Effector memory CD8-positive, alpha-beta T cell (primary cell): ENCODE measurements at regions not wholly inside any gene's neighbourhood (a gene's known extent, or its start where the extent isn't known, plus 50 kb on each side); places are given as distances from the start of the nearest gene placed in this dataset.
A peak's percentile ranks its signal among the peaks of the same experiment; 100 is the strongest.

Experiments used
- ATAC-seq: fragments of 150-1000 bp; cut with Tn5 transposase; replicated peaks from 2 replicates; pipeline ENCODE4 v1.10.0; 2021; ENCODE audit warnings: mild to moderate bottlenecking, moderate library complexity
- DNase-seq, 3 experiments: peaks; one replicate each; pipeline ENCODE4 v3.0.0; 2021
- H3K27ac Mint-ChIP-seq, 2 donors: one replicate each; pipeline ENCODE4 v1.8.0; 2022; ENCODE audit warnings: mild to moderate bottlenecking in 2 of 2, mixed read lengths in 2 of 2, moderate library complexity in 2 of 2
- H3K27me3 Mint-ChIP-seq, 2 donors: one replicate each; pipeline ENCODE4 v1.8.0; 2022; ENCODE audit warnings: mixed read lengths in 2 of 2
- H3K36me3 Mint-ChIP-seq: one replicate; pipeline ENCODE4 v1.8.0; 2022; ENCODE audit warnings: mild to moderate bottlenecking, moderate library complexity, mixed read lengths; ENCODE audit not compliant: insufficient read depth
- H3K4me1 Mint-ChIP-seq, 2 donors: one replicate each; pipeline ENCODE4 v1.8.0; 2022; ENCODE audit warnings: low read depth in 2 of 2, mixed read lengths in 2 of 2
- H3K4me3 Mint-ChIP-seq, 2 donors: one replicate each; pipeline ENCODE4 v1.8.0; 2022; ENCODE audit warnings: mild to moderate bottlenecking in 2 of 2, mixed read lengths in 2 of 2, moderate library complexity in 2 of 2
- H3K9me3 Mint-ChIP-seq, 2 donors: one replicate each; pipeline ENCODE4 v1.8.0; 2022; ENCODE audit warnings: mixed read lengths in 2 of 2

GRCh38 chr6:143586557-143586956, 75.0 kb upstream of the FUCA2 start:
- peaks cover 24 to 32% of the 10 kb centered on the region in 2 donors for H3K4me1 Mint-ChIP-seq
- peaks cover 12% of the 10 kb centered on the region for H3K36me3 Mint-ChIP-seq
- H3K9me3 Mint-ChIP-seq = no peaks in the 10 kb centered on the region
- ATAC-seq (no peak), DNase-seq (no peak)
- H3K4me3 Mint-ChIP-seq = peak overlapping the region in 1 of 2 donors; percentile 0
- peak overlapping the region in 1 of 2 donors; percentile 55 for H3K27ac Mint-ChIP-seq
- H3K27me3 Mint-ChIP-seq = no peaks in the 10 kb centered on the region

DNA sequence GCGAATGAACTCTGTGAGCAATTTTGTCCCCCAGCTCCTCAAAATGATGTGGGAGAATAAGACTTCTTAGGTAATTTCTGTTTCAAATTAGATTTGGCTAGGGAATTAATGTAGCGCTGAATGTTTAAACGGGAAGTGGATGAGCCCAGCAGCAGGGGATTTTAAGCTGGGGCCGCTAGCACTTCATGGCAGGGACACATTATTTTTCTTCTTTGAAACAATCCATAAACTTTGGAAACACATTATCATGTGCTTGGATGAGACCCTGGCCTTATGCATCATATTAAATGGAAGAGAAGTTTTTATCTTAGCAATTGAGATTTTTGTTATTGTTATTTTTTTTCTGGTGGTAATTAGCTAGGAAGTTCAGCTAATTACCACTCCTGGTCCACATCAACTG, 74.2 kb upstream of the FUCA2 start:
- DNase-seq (no peak), ATAC-seq (no peak)
- Mint-ChIP-seq H3K27me3 (no peaks in the 10 kb centered on the region), H3K27ac (peak overlapping the region in 1 of 2 donors; percentile 55), H3K36me3 (peaks cover 12% of the 10 kb centered on the region), H3K4me3 (peak overlapping the region in 1 of 2 donors; percentile 0), H3K9me3 (no peaks in the 10 kb centered on the region), H3K4me1 (peaks cover 25 to 36% of the 10 kb centered on the region in 2 donors)

- no peaks in the 10 kb centered on the region for H3K27me3 Mint-ChIP-seq
- ATAC-seq (no peak), DNase-seq (no peak)
- H3K4me3 Mint-ChIP-seq = peak overlapping the region in 1 of 2 donors; percentile 27
- H3K9me3 Mint-ChIP-seq = no peaks in the 10 kb centered on the region
- peak overlapping the region in 1 of 2 donors; percentile 41 for H3K27ac Mint-ChIP-seq
- peaks cover 25 to 36% of the 10 kb centered on the region in 2 donors for H3K4me1 Mint-ChIP-seq
- peaks cover 12% of the 10 kb centered on the region for H3K36me3 Mint-ChIP-seq
Measured at GRCh38 chr6:143585241-143585640, 73.7 kb upstream of the FUCA2 start.

DNA sequence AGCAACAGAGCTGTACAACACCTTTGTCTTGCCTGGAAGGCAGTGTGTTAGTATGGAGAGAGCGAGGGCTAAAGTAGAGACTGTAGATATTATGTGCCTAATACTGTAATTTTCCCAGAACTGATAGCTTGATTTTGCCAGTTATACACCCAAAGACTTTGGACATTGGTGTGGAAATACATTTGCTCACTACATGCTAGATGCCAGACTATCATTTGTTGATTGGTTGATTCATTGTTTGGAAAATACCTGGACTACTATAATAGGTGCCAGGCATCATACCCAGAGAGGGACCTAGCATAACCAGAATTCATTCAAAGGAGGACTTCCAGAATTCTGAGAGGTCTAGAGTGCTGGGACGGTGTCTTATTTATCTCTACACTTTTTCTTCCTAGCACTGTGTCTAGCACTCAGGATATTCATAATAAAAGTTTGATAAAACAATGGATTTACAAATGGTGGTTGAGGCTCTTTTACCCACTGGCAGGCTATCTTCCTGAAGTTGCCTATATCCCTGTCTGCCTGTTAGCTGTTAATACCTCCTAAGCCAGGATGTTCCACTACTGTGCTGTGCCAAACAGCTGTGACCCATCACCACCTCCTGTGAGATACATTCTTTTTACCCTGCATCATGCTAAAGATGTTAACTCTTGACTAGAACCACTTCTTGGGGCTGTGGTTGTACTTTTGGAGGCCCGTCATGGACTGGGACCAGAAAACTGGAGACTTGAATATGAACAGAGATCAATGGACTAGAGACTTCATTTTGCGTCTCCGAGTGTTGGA, 72.2 kb upstream of the FUCA2 start:
- ATAC-seq (no peak), DNase-seq (no peak)

GRCh38 chr6:143581835-143582480, 70.4 kb upstream of the FUCA2 start:
- DNase-seq (no peak), ATAC-seq (no peak)
- no peaks in the 10 kb centered on the region for H3K9me3 Mint-ChIP-seq
- H3K4me3 Mint-ChIP-seq = no peak overlapping the region
- peaks cover 33 to 48% of the 10 kb centered on the region in 2 donors for H3K4me1 Mint-ChIP-seq
- H3K36me3 Mint-ChIP-seq = peaks cover 18% of the 10 kb centered on the region
- H3K27me3 Mint-ChIP-seq = no peaks in the 10 kb centered on the region
- no peak overlapping the region for H3K27ac Mint-ChIP-seq

More for the DNA sequence above, 72.2 kb upstream of the FUCA2 start:
- Mint-ChIP-seq H3K27ac (peak overlapping the region in 1 of 2 donors; percentile 44), H3K4me3 (no peak overlapping the region), H3K4me1 (peaks cover 26 to 38% of the 10 kb centered on the region in 2 donors), H3K36me3 (peaks cover 13% of the 10 kb centered on the region), H3K9me3 (no peaks in the 10 kb centered on the region), H3K27me3 (no peaks in the 10 kb centered on the region)

DNA sequence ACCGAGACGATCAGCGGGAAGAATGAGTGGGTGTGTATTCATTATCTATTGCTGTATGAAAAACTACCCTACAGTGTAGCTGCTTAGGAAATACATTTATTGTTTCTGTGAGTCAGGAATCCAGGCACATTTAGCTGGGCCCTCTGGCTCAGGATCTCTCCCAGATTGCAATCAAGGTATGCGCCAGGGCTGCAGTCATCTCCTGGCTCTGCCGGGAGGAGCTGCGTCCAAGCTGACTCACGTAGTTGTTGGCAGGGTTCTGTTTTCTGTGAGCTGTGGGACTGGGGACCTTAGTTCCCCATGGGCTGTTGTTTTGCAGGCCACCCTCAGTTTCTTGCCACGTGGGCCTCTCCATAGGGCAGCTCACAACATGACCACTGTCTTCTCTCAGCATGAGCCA, 68.2 kb upstream of the FUCA2 start:
- ATAC-seq = no peak
- no peak for DNase-seq
- no peak overlapping the region for H3K4me3 Mint-ChIP-seq
- H3K36me3 Mint-ChIP-seq = peaks cover 13% of the 10 kb centered on the region
- H3K27ac Mint-ChIP-seq = peak overlapping the region in 1 of 2 donors; percentile 73
- peaks cover 27 to 40% of the 10 kb centered on the region in 2 donors for H3K4me1 Mint-ChIP-seq
- no peaks in the 10 kb centered on the region for H3K9me3 Mint-ChIP-seq
- H3K27me3 Mint-ChIP-seq = no peaks in the 10 kb centered on the region

GRCh38 chr6:143578054-143578453, 66.5 kb upstream of the FUCA2 start:
- no peaks in the 10 kb centered on the region for H3K9me3 Mint-ChIP-seq
- DNase-seq (no peak), ATAC-seq (no peak)
- H3K4me3 Mint-ChIP-seq = no peak overlapping the region
- H3K36me3 Mint-ChIP-seq = peaks cover 13% of the 10 kb centered on the region
- H3K27me3 Mint-ChIP-seq = no peaks in the 10 kb centered on the region
- H3K27ac Mint-ChIP-seq = peak overlapping the region in 1 of 2 donors; percentile 3
- H3K4me1 Mint-ChIP-seq = peaks cover 23 to 34% of the 10 kb centered on the region in 2 donors

GRCh38 chr6:143575901-143576426, 64.4 kb upstream of the FUCA2 start:
- DNase-seq (no peak), ATAC-seq (no peak)
- Mint-ChIP-seq H3K27ac (no peak overlapping the region), H3K36me3 (peaks cover 15% of the 10 kb centered on the region), H3K9me3 (no peaks in the 10 kb centered on the region), H3K27me3 (no peaks in the 10 kb centered on the region), H3K4me3 (no peak overlapping the region), H3K4me1 (peaks cover 17 to 30% of the 10 kb centered on the region in 2 donors)

GRCh38 chr6:143575440-143575839, 63.9 kb upstream of the FUCA2 start:
- Mint-ChIP-seq H3K36me3 (peaks cover 15% of the 10 kb centered on the region), H3K27ac (no peak overlapping the region), H3K9me3 (no peaks in the 10 kb centered on the region), H3K4me3 (no peak overlapping the region), H3K4me1 (peaks cover 20 to 35% of the 10 kb centered on the region in 2 donors), H3K27me3 (no peaks in the 10 kb centered on the region)
- peak; percentile 99 for ATAC-seq
- peak; percentile 47 to 69 (median 58) for DNase-seq

- no peak for DNase-seq
- ATAC-seq = no peak
- H3K27me3 Mint-ChIP-seq = no peaks in the 10 kb centered on the region
- H3K9me3 Mint-ChIP-seq = no peaks in the 10 kb centered on the region
- H3K36me3 Mint-ChIP-seq = peaks cover 12% of the 10 kb centered on the region
- peak overlapping the region; percentile 20 to 83 for H3K27ac Mint-ChIP-seq
- peaks cover 36 to 44% of the 10 kb centered on the region in 2 donors for H3K4me1 Mint-ChIP-seq
- no peak overlapping the region for H3K4me3 Mint-ChIP-seq
Measured at GRCh38 chr6:143570147-143570853, 58.8 kb upstream of the FUCA2 start.

- H3K36me3 Mint-ChIP-seq = peaks cover 12% of the 10 kb centered on the region
- ATAC-seq = peak; percentile 73
- peak in 2 of 3 experiments; percentile 33 to 44 for DNase-seq
- H3K27me3 Mint-ChIP-seq = no peaks in the 10 kb centered on the region
- H3K4me1 Mint-ChIP-seq = peaks cover 37 to 49% of the 10 kb centered on the region in 2 donors
- H3K4me3 Mint-ChIP-seq = peak overlapping the region in 1 of 2 donors; percentile 15
- H3K27ac Mint-ChIP-seq = peak overlapping the region; percentile 82 to 83
- no peaks in the 10 kb centered on the region for H3K9me3 Mint-ChIP-seq
Measured at GRCh38 chr6:143569040-143569439, 57.5 kb upstream of the FUCA2 start.

- ATAC-seq (no peak), DNase-seq (no peak)
- Mint-ChIP-seq H3K4me1 (peaks cover 52 to 61% of the 10 kb centered on the region in 2 donors), H3K4me3 (no peak overlapping the region), H3K27ac (no peak overlapping the region), H3K36me3 (peaks cover 15% of the 10 kb centered on the region), H3K9me3 (no peaks in the 10 kb centered on the region), H3K27me3 (no peaks in the 10 kb centered on the region)
Measured at GRCh38 chr6:143564484-143565017, 53.0 kb upstream of the FUCA2 start.

- peaks cover 48 to 58% of the 10 kb centered on the region in 2 donors for H3K4me1 Mint-ChIP-seq
- H3K27ac Mint-ChIP-seq = peak overlapping the region; percentile 7 to 65
- peaks cover 11% of the 10 kb centered on the region for H3K36me3 Mint-ChIP-seq
- no peaks in the 10 kb centered on the region for H3K9me3 Mint-ChIP-seq
- peak overlapping the region in 1 of 2 donors; percentile 0 for H3K4me3 Mint-ChIP-seq
- no peaks in the 10 kb centered on the region for H3K27me3 Mint-ChIP-seq
- ATAC-seq (no peak), DNase-seq (no peak)
Measured at GRCh38 chr6:143562143-143562542, 50.6 kb upstream of the FUCA2 start.
